ENCODE measurements at regions not wholly inside any gene's neighbourhood (a gene's known extent, or its start where the extent isn't known, plus 50 kb on each side); places are given as distances from the start of the nearest gene placed in this dataset.
"Not testable (repeated sequence)": the region's sequence is repeated elsewhere in the genome, so short reads cannot be mapped to it uniquely, and the experiment has no call there.

DNA sequence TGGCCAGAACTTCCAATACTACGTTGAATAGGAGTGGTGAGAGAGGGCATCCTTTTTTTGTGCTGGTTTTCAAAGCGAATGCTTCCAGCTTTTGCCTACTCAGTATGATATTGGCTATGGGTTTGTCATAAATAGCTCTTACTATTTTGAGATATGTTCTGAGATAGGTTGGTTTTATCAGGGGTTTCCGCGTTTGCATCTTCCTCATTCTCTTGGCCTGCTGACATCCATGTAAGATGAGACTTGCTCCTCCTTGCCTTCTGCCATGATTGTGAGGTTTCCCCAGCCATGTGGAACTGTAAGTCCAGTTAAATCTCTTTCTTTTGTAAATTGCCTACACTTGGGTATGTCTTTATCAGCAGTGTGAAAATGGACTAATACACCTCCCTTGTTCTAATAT is 71.2 kb upstream of the C7orf33 start:
- TF ChIP-seq, protein P1, sequence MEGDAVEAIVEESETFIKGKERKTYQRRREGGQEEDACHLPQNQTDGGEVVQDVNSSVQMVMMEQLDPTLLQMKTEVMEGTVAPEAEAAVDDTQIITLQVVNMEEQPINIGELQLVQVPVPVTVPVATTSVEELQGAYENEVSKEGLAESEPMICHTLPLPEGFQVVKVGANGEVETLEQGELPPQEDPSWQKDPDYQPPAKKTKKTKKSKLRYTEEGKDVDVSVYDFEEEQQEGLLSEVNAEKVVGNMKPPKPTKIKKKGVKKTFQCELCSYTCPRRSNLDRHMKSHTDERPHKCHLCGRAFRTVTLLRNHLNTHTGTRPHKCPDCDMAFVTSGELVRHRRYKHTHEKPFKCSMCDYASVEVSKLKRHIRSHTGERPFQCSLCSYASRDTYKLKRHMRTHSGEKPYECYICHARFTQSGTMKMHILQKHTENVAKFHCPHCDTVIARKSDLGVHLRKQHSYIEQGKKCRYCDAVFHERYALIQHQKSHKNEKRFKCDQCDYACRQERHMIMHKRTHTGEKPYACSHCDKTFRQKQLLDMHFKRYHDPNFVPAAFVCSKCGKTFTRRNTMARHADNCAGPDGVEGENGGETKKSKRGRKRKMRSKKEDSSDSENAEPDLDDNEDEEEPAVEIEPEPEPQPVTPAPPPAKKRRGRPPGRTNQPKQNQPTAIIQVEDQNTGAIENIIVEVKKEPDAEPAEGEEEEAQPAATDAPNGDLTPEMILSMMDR (conservative IDR thresholded peaks at IDR 0.05; ENCODE audit: low read length): not testable (repeated sequence)
- not testable (repeated sequence) for TF ChIP-seq EZH2phosphoT487 (IDR thresholded peaks at IDR 0.05; ENCODE audit: borderline replicate concordance, low read depth, low read length)

All from OCI-LY7 (cell line).